GM12864 (cell line): ENCODE measurements at regions not wholly inside any gene's neighbourhood (a gene's known extent, or its start where the extent isn't known, plus 50 kb on each side); places are given as distances from the start of the nearest gene placed in this dataset.
"Not testable (repeated sequence)": the region's sequence is repeated elsewhere in the genome, so short reads cannot be mapped to it uniquely, and the experiment has no call there.

Experiments
- DNase-seq: peaks from one replicate; pipeline ENCODE4 v3.0.0-alpha.2; 2011; ENCODE audit warnings: low read depth
- H3K4me3 ChIP-seq: 2 replicates; pipeline ENCODE4 v1.5.1; 2011; ENCODE audit warnings: mild to moderate bottlenecking, low read depth, low read length, control low read depth
- TF ChIP-seq, protein P1 (sequence below): IDR thresholded peaks from 2 replicates; pipeline ENCODE4 v1.5.1; 2011; ENCODE audit warnings: low read depth, mild to moderate bottlenecking, moderate library complexity, low read length, control low read depth, inconsistent platforms; ENCODE audit errors: missing control alignments

DNA sequence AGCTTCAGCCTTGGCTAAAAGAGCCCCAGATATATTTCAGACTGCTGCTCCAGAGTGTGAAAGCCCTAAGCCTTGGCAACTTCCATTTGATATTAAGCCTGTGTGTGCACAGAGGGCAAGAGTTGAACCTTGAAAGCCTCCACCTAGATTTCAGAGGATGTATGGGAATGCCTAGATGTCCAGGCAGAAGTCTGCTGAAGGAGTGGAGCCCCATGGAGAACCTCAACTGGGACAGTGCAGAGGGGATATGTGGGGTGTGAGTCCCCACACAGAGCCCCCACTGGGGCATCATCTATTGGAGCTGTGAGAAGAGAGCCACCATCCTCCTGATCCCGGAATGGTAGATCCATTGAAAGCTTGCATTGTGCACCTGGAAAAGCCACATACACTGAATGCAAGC lies 1784.8 kb upstream of the CDH9 start:
- H3K4me3 ChIP-seq = no peak overlapping the region
- DNase-seq = no peak
- TF ChIP-seq, protein P1, sequence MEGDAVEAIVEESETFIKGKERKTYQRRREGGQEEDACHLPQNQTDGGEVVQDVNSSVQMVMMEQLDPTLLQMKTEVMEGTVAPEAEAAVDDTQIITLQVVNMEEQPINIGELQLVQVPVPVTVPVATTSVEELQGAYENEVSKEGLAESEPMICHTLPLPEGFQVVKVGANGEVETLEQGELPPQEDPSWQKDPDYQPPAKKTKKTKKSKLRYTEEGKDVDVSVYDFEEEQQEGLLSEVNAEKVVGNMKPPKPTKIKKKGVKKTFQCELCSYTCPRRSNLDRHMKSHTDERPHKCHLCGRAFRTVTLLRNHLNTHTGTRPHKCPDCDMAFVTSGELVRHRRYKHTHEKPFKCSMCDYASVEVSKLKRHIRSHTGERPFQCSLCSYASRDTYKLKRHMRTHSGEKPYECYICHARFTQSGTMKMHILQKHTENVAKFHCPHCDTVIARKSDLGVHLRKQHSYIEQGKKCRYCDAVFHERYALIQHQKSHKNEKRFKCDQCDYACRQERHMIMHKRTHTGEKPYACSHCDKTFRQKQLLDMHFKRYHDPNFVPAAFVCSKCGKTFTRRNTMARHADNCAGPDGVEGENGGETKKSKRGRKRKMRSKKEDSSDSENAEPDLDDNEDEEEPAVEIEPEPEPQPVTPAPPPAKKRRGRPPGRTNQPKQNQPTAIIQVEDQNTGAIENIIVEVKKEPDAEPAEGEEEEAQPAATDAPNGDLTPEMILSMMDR = no peak

DNA sequence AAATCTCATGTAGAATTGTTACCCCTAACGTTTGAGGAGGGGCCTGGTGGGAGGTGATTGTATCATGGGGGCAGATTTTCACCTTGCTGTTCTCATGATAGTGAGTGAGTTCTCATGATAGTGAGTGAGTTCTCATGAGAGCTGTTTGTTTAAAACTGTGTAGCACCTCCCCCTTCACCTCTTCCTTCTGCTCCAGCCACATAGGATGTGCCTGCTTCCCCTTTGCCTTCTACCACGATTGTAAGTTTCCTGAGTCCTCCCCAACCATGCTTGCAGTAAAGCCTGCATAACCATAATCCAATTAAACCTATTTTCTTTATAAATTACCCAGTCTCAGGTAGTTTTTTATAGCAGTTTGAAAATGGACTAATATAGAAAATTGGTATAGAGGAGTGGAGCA lies 1783.7 kb upstream of the CDH9 start:
- H3K4me3 ChIP-seq = no peak overlapping the region
- DNase-seq = no peak
- TF ChIP-seq, protein P1 = no peak

DNA sequence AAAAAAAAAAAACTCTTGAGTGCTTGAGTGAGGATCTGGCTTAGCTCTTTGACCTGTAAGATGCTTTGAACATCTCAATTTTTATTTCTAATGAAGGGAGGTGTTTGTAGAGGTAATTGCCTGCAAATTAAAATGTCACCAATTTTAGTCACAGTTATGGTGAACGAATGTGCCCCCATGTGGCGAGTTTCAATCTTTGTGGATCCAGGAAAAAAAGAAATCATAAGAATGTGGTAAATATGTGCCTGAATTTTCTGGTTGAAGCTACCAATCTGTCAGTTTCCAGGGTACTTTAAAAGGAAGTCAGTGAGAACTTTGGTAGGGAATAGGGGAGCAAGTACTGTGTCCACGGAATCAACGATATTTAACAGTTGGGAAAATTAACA lies 1772.4 kb upstream of the CDH9 start:
- DNase-seq = no peak
- no peak overlapping the region for H3K4me3 ChIP-seq
- TF ChIP-seq, protein P1 = no peak

DNA sequence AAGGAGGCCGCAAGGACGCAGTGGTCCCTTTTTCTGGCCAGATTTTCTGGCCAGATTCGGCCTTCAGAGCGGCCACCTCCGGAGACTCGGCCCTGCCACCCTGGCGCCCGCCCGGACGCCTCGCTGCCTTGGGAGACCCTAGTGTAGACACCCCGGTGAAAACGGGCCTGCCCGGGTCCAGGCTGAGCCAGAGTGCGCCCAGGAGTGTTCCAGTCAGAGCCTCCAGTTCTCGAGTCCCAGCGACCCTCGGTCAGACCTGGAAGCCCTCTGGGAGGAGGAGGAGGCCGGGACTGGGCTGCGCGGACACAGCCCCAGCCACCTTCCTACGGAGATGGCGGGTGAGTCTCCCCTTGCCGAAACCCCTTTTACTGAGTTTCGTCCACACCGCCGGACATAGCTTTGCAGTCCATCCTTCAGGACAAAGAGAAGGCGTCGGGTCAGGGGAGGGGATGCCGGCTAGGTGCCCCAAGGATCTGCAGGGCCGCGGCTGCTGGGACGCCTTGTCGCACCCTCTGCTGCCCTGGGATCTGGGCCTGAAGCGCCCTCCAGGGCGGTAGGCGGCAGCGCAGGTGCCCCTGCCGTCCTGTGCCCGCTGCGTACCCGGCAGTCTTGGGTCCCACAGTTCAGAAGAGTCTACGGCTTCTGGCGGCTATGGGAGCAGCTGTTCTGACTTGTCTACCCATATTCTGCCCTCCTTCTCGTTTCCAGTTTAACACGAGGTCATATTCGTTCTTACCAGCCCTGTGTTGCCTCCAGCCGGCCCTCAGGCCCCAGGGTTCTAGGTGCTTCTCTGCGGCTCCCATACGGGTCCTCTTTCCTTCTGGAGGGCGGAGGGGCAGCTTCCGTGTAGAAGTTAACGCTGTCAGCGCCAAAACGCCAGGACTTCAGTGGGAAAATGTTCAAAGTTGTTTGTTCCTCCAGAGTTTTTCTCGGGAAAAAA lies 1771.7 kb upstream of the CDH9 start:
- TF ChIP-seq, protein P1 = no peak
- H3K4me3 ChIP-seq = no peak overlapping the region
- no peak for DNase-seq

DNA sequence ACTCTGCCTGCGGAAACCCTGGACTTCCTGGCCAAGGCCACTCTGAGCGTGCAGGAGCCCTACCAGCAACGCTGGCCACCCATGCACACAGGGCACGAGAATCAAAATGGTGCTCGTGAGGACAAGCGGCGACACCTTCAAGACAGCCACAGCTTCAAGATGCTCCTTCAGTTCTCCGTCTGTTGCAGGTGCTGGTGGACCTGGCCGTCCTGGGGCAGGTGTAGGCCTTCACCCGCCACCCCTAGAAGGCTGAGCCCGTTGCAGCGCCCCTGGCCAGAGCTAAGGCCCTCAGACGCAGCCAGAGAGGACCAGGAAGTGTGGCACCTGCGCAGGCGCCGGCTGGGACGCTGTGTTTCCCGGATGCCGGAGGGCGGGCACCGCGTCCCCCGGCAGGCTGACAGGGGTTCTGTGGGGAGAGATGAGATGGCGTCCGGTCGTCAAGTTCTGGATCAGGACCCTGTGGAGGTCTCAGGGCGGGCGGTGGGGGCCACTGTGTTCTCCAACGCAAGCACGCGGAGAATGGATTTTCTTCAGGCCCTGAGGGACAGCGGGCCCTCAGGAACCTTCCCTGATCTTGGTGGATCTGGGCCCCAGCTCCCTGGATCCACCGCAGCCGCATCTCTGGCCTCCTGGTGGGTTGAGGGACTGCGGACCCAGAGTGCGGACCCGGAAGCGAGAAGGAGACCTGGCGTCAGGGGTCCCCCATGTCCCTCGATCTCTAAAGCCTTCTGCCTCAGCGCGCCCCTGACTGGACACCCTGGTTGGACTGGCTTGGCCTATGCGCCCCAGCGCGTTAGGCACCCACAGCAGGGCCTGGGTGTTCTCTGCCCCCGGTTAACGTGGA lies 1770.8 kb upstream of the CDH9 start:
- DNase-seq = no peak
- TF ChIP-seq, protein P1 = no peak

DNA sequence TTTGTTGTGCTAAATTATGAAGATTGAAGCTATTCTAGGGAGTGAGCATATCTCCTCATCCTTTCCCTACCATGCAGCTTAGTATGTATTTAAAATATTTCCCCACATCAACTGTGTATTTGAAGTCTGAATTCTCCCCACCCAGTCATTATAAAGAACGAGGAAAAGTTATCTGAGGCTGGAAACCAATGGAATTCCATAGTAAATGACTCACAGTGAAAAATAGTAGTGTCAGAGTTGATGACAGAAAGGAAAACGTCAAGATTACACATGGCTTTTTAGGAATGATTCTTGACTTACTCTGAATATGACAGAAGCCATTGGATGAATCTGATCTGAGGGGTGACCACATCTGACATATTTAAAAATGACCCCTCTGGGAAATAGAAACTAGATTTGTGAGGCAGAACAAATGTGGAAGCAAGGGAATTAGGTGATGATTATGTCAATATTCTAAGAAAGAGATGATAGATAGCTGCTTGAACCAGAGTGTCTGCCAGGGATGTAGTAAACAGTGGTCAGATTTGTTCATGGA lies 1768.9 kb upstream of the CDH9 start:
- TF ChIP-seq, protein P1 = no peak
- no peak overlapping the region for H3K4me3 ChIP-seq
- no peak for DNase-seq

More for the DNA sequence above, 1770.8 kb upstream of the CDH9 start:
- no peak overlapping the region for H3K4me3 ChIP-seq

DNA sequence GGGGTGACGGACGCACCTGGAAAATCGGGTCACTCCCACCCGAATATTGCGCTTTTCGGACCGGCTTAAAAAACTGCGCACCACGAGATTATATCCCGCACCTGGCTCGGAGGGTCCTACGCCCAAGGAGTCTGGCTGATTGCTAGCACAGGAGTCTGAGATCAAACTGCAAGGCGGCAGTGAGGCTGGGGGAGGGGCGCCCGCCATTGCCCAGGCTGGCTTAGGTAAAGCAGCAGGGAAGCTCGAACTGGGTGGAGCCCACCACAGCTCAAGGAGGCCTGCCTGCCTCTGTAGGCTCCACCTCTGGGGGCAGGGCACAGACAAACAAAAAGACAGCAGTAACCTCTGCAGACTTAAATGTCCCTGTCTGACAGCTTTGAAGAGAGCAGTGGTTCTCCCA lies 1760.6 kb upstream of the CDH9 start:
- not testable (repeated sequence) for H3K4me3 ChIP-seq, DNase-seq
